OCI-LY7 (cell line): ENCODE measurements at regions not wholly inside any gene's neighbourhood (a gene's known extent, or its start where the extent isn't known, plus 50 kb on each side); places are given as distances from the start of the nearest gene placed in this dataset.

ENCODE experiments used
- EZH2phosphoT487 ChIP-seq: fragments of 200-600 bp; sonication (generic); IDR thresholded peaks from 2 replicates; pipeline ENCODE4 v1.6.1; 2018; ENCODE audit warnings: low read depth, borderline replicate concordance, mild to moderate bottlenecking, mixed run types, antibody characterized with exemption, low read length, moderate library complexity, mixed read lengths
- TF ChIP-seq, protein P1 (sequence below): fragments of 200-600 bp; sonication (generic); conservative IDR thresholded peaks from 2 replicates; pipeline ENCODE4 v1.5.1; 2014; ENCODE audit warnings: mild to moderate bottlenecking, antibody characterized with exemption, low read length, moderate library complexity, mixed read lengths

DNA sequence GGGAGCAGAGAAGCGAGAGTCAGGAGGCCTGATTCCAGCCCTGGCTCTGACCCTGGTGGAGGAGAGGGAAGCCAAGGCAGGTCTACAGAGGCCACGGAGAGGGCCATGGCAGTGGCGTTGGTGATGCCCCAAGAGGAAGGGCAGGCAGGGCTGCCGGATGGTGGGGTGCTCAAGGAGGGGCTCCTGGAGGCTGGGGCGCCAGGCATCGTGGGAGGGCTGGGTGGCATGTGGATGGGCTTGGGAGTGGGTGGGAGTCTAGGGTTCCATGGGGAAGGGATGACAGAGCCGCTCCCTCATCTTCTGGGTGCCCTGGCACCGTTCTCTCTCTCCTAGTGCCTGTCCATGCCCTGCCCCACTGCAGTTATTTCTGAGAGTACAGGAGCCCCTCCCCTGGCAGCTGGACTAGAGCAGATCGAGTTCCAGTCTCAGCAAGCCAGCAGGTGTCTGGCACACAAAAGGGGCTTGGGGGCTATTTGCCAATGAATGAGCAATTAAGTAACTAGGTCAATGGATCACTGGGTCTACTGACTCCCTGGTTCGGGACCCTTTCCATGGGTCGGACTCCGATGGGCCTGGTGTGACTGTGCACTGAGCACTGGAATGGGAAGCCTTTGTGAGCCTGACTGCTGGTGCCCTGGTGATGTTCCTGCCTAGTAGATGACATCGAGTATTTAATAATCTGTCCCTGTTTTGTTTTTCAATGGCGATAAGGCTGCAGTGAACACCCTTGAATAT lies 570.0 kb downstream of the TBC1D22A start:
- TF ChIP-seq, protein P1, sequence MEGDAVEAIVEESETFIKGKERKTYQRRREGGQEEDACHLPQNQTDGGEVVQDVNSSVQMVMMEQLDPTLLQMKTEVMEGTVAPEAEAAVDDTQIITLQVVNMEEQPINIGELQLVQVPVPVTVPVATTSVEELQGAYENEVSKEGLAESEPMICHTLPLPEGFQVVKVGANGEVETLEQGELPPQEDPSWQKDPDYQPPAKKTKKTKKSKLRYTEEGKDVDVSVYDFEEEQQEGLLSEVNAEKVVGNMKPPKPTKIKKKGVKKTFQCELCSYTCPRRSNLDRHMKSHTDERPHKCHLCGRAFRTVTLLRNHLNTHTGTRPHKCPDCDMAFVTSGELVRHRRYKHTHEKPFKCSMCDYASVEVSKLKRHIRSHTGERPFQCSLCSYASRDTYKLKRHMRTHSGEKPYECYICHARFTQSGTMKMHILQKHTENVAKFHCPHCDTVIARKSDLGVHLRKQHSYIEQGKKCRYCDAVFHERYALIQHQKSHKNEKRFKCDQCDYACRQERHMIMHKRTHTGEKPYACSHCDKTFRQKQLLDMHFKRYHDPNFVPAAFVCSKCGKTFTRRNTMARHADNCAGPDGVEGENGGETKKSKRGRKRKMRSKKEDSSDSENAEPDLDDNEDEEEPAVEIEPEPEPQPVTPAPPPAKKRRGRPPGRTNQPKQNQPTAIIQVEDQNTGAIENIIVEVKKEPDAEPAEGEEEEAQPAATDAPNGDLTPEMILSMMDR, result no peak
- TF ChIP-seq EZH2phosphoT487, result no peak
